Spleen (tissue), 11 donors: ENCODE measurements at regions not wholly inside any gene's neighbourhood (a gene's known extent, or its start where the extent isn't known, plus 50 kb on each side); places are given as distances from the start of the nearest gene placed in this dataset.

Experiments
- DNase-seq: peaks from one replicate; pipeline ENCODE4 v3.0.0-alpha.2; 2020
- H3K27ac ChIP-seq, 8 donors: fragments of 200-600 bp; sonication (generic) in 7 of 8; 1 replicate in 4 of 8; 2 replicates in 4 of 8; pipeline versions ENCODE4 v1.5.0 to v1.8.0; 2016 to 2021; ENCODE audit warnings: inconsistent platforms in 4 of 8, mild to moderate bottlenecking in 4 of 8, moderate library complexity in 1 of 8
- H3K27me3 ChIP-seq, 7 donors: fragments of 200-600 bp; sonication (generic) in 6 of 7; replicated peaks in 1 of 7; 1 replicate in 4 of 7; 2 replicates in 3 of 7; pipeline versions ENCODE4 v1.5.0 to v1.8.0; 2016 to 2021; ENCODE audit warnings: inconsistent platforms in 3 of 7, mild to moderate bottlenecking in 1 of 7
- H3K36me3 ChIP-seq, 6 donors: fragments of 200-600 bp; sonication (generic) in 5 of 6; 1 replicate in 4 of 6; 2 replicates in 2 of 6; pipeline versions ENCODE4 v1.5.0 to v1.8.0; 2016 to 2021; ENCODE audit warnings: inconsistent platforms in 2 of 6
- H3K4me1 ChIP-seq, 6 donors: fragments of 200-600 bp; sonication (generic) in 5 of 6; 1 replicate in 3 of 6; 2 replicates in 3 of 6; pipeline versions ENCODE4 v1.5.0 to v1.8.0; 2016 to 2021; ENCODE audit warnings: inconsistent platforms in 3 of 6
- H3K4me3 ChIP-seq, 8 donors: fragments of 200-600 bp; sonication (generic) in 7 of 8; 1 replicate in 4 of 8; 2 replicates in 4 of 8; pipeline versions ENCODE4 v1.5.0 to v1.8.0; 2016 to 2021; ENCODE audit warnings: inconsistent platforms in 4 of 8, mild to moderate bottlenecking in 4 of 8, moderate library complexity in 2 of 8
- H3K9me3 ChIP-seq, 8 donors: fragments of 200-600 bp; sonication (generic) in 7 of 8; 1 replicate in 4 of 8; 2 replicates in 4 of 8; pipeline versions ENCODE4 v1.5.0 to v1.8.0; 2016 to 2021; ENCODE audit warnings: inconsistent platforms in 4 of 8
- POLR2A ChIP-seq, 3 donors: fragments of 450-650 bp; IDR thresholded peaks; one replicate each; pipeline ENCODE4 v1.5.1; 2017; ENCODE audit warnings: antibody characterized with exemption in 3 of 3, mild to moderate bottlenecking in 1 of 3
- POLR2AphosphoS5 ChIP-seq, 3 donors: sonication (generic); formaldehyde crosslinking; IDR thresholded peaks; one replicate each; pipeline ENCODE4 v1.5.1; 2017; ENCODE audit warnings: antibody characterized with exemption in 3 of 3
- WGBS, 5 donors: extraction: QIAGEN DNeasy Blood & Tissue Kit in 3 of 5; methylation state at CpG; one replicate each; pipeline versions ENCODE4 v1.1.5 to v1.1.7; 2013 to 2018; 5-methylcytosine and 5-hydroxymethylcytosine counted together
- intact Hi-C: fragments of 100-400 bp; cut with DNase I; formaldehyde crosslinking; loops from one replicate; pipeline ENCODE4 v1.15.0; 2023; ENCODE audit warnings: low total_unique reads
- TF ChIP-seq, protein P1 (sequence below), 11 experiments: fragments of 200-600 bp in 7 of 11; fragments of 450-650 bp in 4 of 11; sonication (generic) in 4 of 11; IDR thresholded peaks in 8 of 11; conservative IDR thresholded peaks in 3 of 11; 1 replicate in 7 of 11; 2 replicates in 4 of 11; pipeline versions ENCODE4 v1.4.0 to v1.8.0; 2016 to 2021; ENCODE audit warnings: antibody characterized with exemption in 11 of 11, inconsistent platforms in 4 of 11, mild to moderate bottlenecking in 1 of 11
- donor health status: healthy with polysubstance abuse.
- donor health status: DM: no; HTN: no; CAD: no; lungs with moderate emphysema.
- donor health status: DM: no; HTN: no; CAD: no.
- donor health status: Bipolar disorder and iron deficiency.
- donor health status: healthy.
- donor health status: DM: no; HTN: no; CAD: no.
- donor health status: DM: yes; HTN: yes; CAD: no.

DNA sequence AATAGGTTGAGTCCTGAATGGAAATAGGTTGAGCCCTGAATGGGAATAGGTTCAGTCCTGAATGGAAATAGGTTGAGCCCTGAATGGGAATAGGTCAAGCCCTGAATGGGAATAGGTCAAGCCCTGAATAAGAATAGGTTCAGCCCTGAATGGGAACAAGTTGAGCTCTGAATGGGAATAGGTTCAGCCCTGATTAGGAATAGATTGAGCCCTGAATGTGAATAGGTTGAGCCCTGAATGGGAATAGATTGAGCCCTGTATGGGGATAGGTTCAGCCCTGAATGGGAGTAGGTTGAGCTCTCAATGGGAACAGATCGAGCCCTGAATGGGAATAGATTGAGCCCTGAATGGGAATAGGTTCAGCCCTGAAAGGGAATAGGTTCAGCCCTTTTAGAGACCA, 590.8 kb upstream of the ADAMTS16 start:
- intact Hi-C loops = no loop called here
- Histone ChIP-seq H3K27ac (no peak overlapping the region), H3K4me3 (no peak overlapping the region), H3K27me3 (no peaks in the 10 kb centered on the region), H3K36me3 (no peaks in the 10 kb centered on the region), H3K9me3 (peaks cover 0 to 12% (median 0%) of the 10 kb centered on the region in 8 donors), H3K4me1 (no peaks in the 10 kb centered on the region)
- no peak for DNase-seq
- 58 to 86% (median 71%) methylated on average over 1 of the region's 1 CpG for WGBS, 5 donors
- TF ChIP-seq POLR2A (IDR thresholded peaks at IDR 0.05) (no peak), POLR2AphosphoS5 (IDR thresholded peaks at IDR 0.05) (no peak)
- TF ChIP-seq, protein P1, sequence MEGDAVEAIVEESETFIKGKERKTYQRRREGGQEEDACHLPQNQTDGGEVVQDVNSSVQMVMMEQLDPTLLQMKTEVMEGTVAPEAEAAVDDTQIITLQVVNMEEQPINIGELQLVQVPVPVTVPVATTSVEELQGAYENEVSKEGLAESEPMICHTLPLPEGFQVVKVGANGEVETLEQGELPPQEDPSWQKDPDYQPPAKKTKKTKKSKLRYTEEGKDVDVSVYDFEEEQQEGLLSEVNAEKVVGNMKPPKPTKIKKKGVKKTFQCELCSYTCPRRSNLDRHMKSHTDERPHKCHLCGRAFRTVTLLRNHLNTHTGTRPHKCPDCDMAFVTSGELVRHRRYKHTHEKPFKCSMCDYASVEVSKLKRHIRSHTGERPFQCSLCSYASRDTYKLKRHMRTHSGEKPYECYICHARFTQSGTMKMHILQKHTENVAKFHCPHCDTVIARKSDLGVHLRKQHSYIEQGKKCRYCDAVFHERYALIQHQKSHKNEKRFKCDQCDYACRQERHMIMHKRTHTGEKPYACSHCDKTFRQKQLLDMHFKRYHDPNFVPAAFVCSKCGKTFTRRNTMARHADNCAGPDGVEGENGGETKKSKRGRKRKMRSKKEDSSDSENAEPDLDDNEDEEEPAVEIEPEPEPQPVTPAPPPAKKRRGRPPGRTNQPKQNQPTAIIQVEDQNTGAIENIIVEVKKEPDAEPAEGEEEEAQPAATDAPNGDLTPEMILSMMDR (IDR thresholded peaks at IDR 0.05 in 8 of 11, conservative IDR thresholded peaks at IDR 0.05 in 3 of 11) = no peak

DNA sequence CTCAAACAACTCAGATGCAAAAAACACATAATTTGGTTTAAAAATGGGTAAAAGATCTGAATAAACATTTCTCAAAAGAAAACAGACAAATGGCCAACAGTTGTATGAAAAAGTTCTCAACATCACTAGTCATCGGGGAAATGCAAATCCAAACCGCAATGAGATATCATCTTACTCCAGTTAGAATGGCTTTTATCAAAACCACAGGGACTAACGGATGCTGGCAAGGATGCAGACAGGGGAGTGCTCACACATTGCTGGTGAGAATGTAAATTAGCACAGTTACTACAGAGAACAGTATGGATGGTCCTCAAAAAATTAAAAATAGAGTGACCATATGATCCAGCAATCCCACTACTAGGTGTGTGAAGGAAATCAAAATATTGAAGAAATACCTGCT, 589.1 kb upstream of the ADAMTS16 start:
- 81 to 96% (median 92%) methylated on average over 3 of the region's 3 CpGs for WGBS, 5 donors
- no peaks in the 10 kb centered on the region for H3K4me1 ChIP-seq
- no peak overlapping the region for H3K4me3 ChIP-seq
- no peak for TF ChIP-seq POLR2A (IDR thresholded peaks at IDR 0.05)
- TF ChIP-seq, protein P1 (IDR thresholded peaks at IDR 0.05 in 8 of 11, conservative IDR thresholded peaks at IDR 0.05 in 3 of 11) = no peak
- TF ChIP-seq POLR2AphosphoS5 (IDR thresholded peaks at IDR 0.05) = no peak
- no peaks in the 10 kb centered on the region for H3K36me3 ChIP-seq
- no peak for DNase-seq
- H3K9me3 ChIP-seq = peaks cover 0 to 15% (median 0%) of the 10 kb centered on the region in 8 donors
- intact Hi-C loops = no loop called here
- H3K27me3 ChIP-seq = no peaks in the 10 kb centered on the region
- H3K27ac ChIP-seq = no peak overlapping the region

DNA sequence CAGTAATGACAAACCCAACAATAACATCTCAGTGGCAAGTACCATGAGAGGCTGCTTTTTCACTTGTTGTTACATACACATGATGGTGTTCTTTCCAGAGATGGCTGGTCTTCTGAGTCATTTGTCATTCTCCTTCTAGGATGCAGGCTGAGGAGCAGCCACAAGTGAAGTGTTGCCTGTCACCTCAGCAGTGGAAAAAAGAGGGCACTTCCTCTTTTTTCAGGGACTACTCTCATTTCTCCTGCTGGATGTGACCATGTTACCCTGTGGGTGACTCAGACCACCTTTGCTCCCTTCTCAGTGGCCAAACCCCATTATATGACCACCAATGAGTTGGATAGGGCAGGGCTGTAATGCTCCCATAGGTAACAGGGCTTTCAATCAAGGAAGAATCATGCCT, 587.0 kb upstream of the ADAMTS16 start:
- Histone ChIP-seq H3K4me1 (no peaks in the 10 kb centered on the region), H3K4me3 (no peak overlapping the region), H3K36me3 (no peaks in the 10 kb centered on the region), H3K27ac (no peak overlapping the region), H3K9me3 (peaks cover 0 to 15% (median 0%) of the 10 kb centered on the region in 8 donors), H3K27me3 (no peaks in the 10 kb centered on the region)
- TF ChIP-seq POLR2AphosphoS5 (IDR thresholded peaks at IDR 0.05) (no peak), POLR2A (IDR thresholded peaks at IDR 0.05) (no peak)
- TF ChIP-seq, protein P1 (IDR thresholded peaks at IDR 0.05 in 8 of 11, conservative IDR thresholded peaks at IDR 0.05 in 3 of 11) = no peak
- intact Hi-C loops = no loop called here
- no peak for DNase-seq

DNA sequence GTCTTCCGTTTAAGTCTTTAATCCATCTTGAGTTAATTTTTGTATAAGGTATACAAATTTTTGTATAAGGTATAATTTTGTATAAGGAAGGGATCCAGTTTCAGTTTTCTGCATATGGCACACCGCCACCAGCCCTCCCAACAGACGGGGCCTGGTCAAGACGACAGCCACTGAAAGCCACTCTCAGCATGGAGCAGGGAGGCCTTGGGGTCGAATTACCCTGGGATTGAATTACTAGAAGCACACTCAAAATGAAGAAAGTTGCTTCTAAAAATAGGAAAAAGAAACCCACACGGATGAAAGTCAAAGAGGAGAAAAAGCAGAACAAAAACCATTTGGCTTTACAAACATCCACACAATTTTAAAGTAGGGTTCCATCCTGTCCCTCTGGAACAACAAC, 586.2 kb upstream of the ADAMTS16 start:
- H3K27ac ChIP-seq = no peak overlapping the region
- DNase-seq = no peak
- intact Hi-C loops = no loop called here

More for the DNA sequence above, 586.2 kb upstream of the ADAMTS16 start:
- no peaks in the 10 kb centered on the region for H3K36me3 ChIP-seq
- peaks cover 0 to 16% (median 0%) of the 10 kb centered on the region in 8 donors for H3K9me3 ChIP-seq
- H3K4me1 ChIP-seq = no peaks in the 10 kb centered on the region
- no peaks in the 10 kb centered on the region for H3K27me3 ChIP-seq
- TF ChIP-seq POLR2A (IDR thresholded peaks at IDR 0.05) = no peak
- TF ChIP-seq, protein P1 (IDR thresholded peaks at IDR 0.05 in 8 of 11, conservative IDR thresholded peaks at IDR 0.05 in 3 of 11) = no peak
- TF ChIP-seq POLR2AphosphoS5 (IDR thresholded peaks at IDR 0.05) = no peak
- WGBS, 5 donors = 46 to 62% (median 57%) methylated on average over 6 of the region's 6 CpGs
- H3K4me3 ChIP-seq = no peak overlapping the region
